Eye (tissue), 1 donor: ENCODE measurements at regions not wholly inside any gene's neighbourhood (a gene's known extent, or its start where the extent isn't known, plus 50 kb on each side); places are given as distances from the start of the nearest gene placed in this dataset.

Experiments
- DNase-seq: peaks from one replicate; pipeline ENCODE4 v3.0.0-alpha.2; 2015

- no peak for DNase-seq
Measured at GRCh38 chr4:146022541-146022940, 83.9 kb upstream of the ZNF827 start.

GRCh38 chr4:146018247-146018646, 79.6 kb upstream of the ZNF827 start:
- no peak for DNase-seq

GRCh38 chr4:146004730-146005129, 66.1 kb upstream of the ZNF827 start:
- DNase-seq, result no peak

GRCh38 chr4:145988628-145989027, 50.0 kb upstream of the ZNF827 start:
- no peak for DNase-seq
